ENCODE measurements at regions not wholly inside any gene's neighbourhood (a gene's known extent, or its start where the extent isn't known, plus 50 kb on each side); places are given as distances from the start of the nearest gene placed in this dataset.

GRCh38 chr2:122935506-122935905 is 1089.6 kb upstream of the CNTNAP5 start:
- no peak for DNase-seq

GRCh38 chr2:122939796-122940195 is 1085.3 kb upstream of the CNTNAP5 start:
- no peak for DNase-seq

GRCh38 chr2:122949523-122949922 is 1075.6 kb upstream of the CNTNAP5 start:
- no peak for DNase-seq

GRCh38 chr2:122955776-122956175 is 1069.3 kb upstream of the CNTNAP5 start:
- no peak for DNase-seq

GRCh38 chr2:122960759-122961641 is 1064.1 kb upstream of the CNTNAP5 start:
- DNase-seq: no peak

- no peak for DNase-seq
Measured at GRCh38 chr2:122966461-122966860, 1058.6 kb upstream of the CNTNAP5 start.

- no peak for DNase-seq
Measured at GRCh38 chr2:122977580-122977979, 1047.5 kb upstream of the CNTNAP5 start.

- no peak for DNase-seq
Measured at GRCh38 chr2:122980671-122981070, 1044.4 kb upstream of the CNTNAP5 start.

GRCh38 chr2:122982936-122983335 is 1042.2 kb upstream of the CNTNAP5 start:
- DNase-seq: no peak

- DNase-seq: no peak
Measured at GRCh38 chr2:122988395-122989221, 1036.5 kb upstream of the CNTNAP5 start.

GRCh38 chr2:122993592-122993991 is 1031.5 kb upstream of the CNTNAP5 start:
- DNase-seq: no peak

- no peak for DNase-seq
Measured at GRCh38 chr2:122999258-122999657, 1025.8 kb upstream of the CNTNAP5 start.

- DNase-seq: no peak
Measured at GRCh38 chr2:122999821-123000220, 1025.3 kb upstream of the CNTNAP5 start.

GRCh38 chr2:123002660-123003248 is 1022.3 kb upstream of the CNTNAP5 start:
- no peak for DNase-seq

GRCh38 chr2:123015186-123015585 is 1009.9 kb upstream of the CNTNAP5 start:
- no peak for DNase-seq

GRCh38 chr2:123035541-123035940 is 989.5 kb upstream of the CNTNAP5 start:
- no peak for DNase-seq

- no peak for DNase-seq
Measured at GRCh38 chr2:123036300-123036699, 988.8 kb upstream of the CNTNAP5 start.

- no peak for DNase-seq
Measured at GRCh38 chr2:123040506-123040905, 984.6 kb upstream of the CNTNAP5 start.

- no peak for DNase-seq
Measured at GRCh38 chr2:123043458-123043857, 981.6 kb upstream of the CNTNAP5 start.

- no peak for DNase-seq
Measured at GRCh38 chr2:123045713-123046112, 979.4 kb upstream of the CNTNAP5 start.

GRCh38 chr2:123047186-123047585 is 977.9 kb upstream of the CNTNAP5 start:
- no peak for DNase-seq

- no peak for DNase-seq
Measured at GRCh38 chr2:123051136-123051535, 974.0 kb upstream of the CNTNAP5 start.

- no peak for DNase-seq
Measured at GRCh38 chr2:123061534-123061933, 963.6 kb upstream of the CNTNAP5 start.

GRCh38 chr2:123073371-123073770 is 951.7 kb upstream of the CNTNAP5 start:
- DNase-seq: no peak
